ENCODE measurements at regions not wholly inside any gene's neighbourhood (a gene's known extent, or its start where the extent isn't known, plus 50 kb on each side); places are given as distances from the start of the nearest gene placed in this dataset.
A peak's percentile ranks its signal among the peaks of the same experiment; 100 is the strongest.

- in situ Hi-C loops (cut with MboI; ENCODE audit: low pct_unique_long_range_greater_than_20kb, low sequenced_read_pairs): no loop called here
- no peak for DNase-seq
Measured at GRCh38 chr18:24757134-24757533, 296.7 kb downstream of the HRH4 start.

DNA sequence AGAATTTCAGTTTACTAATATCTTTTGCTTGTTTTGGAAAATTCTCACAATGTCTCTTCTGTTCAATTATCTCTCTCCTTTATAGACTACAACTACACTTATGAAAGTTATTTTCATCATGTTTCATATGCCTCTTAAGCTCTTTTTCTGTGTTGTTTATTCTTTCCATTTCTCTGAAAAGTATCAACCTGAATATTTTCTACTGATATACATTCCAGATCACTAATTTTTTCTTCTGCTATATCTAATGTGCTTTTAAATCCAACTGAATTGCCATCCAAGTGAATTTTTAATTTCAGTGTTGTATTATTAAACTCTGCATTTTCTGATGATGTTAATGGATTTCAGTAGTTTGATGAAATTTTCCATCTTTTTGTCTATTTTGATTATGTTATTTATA is 301.3 kb downstream of the HRH4 start:
- in situ Hi-C loops (cut with MboI; ENCODE audit: low pct_unique_long_range_greater_than_20kb, low sequenced_read_pairs): no loop called here
- DNase-seq: no peak

DNA sequence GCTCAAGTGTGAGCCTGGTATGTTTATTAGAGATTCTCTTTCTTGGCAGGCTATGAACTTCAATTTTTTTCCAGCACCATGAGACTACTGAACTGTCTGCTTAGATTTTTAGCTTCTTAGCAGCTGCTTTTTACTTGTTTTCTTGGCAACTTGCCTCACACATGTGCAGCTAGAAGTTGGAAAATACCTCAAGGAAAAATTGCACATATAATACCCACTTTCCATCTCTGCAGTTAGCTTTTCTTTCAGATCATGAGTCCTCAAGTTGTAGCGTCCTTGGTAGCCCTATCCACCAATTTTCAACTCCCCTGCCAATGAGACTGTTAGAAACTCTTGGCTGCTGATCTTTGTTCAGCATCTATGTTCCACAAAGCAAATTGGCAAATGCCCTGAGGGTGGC is 302.1 kb downstream of the HRH4 start:
- in situ Hi-C loops (cut with MboI; ENCODE audit: low pct_unique_long_range_greater_than_20kb, low sequenced_read_pairs): no loop called here
- DNase-seq: no peak

- in situ Hi-C loops (cut with MboI; ENCODE audit: low pct_unique_long_range_greater_than_20kb, low sequenced_read_pairs): no loop called here
- DNase-seq: no peak
Measured at GRCh38 chr18:24763765-24764513, 303.5 kb downstream of the HRH4 start.

- in situ Hi-C loops (cut with MboI; ENCODE audit: low pct_unique_long_range_greater_than_20kb, low sequenced_read_pairs): no loop called here
- DNase-seq: no peak
Measured at GRCh38 chr18:24764766-24765165, 304.3 kb downstream of the HRH4 start.

GRCh38 chr18:24766376-24766775 is 305.9 kb downstream of the HRH4 start:
- in situ Hi-C loops (cut with MboI; ENCODE audit: low pct_unique_long_range_greater_than_20kb, low sequenced_read_pairs): no loop called here
- no peak for DNase-seq

DNA sequence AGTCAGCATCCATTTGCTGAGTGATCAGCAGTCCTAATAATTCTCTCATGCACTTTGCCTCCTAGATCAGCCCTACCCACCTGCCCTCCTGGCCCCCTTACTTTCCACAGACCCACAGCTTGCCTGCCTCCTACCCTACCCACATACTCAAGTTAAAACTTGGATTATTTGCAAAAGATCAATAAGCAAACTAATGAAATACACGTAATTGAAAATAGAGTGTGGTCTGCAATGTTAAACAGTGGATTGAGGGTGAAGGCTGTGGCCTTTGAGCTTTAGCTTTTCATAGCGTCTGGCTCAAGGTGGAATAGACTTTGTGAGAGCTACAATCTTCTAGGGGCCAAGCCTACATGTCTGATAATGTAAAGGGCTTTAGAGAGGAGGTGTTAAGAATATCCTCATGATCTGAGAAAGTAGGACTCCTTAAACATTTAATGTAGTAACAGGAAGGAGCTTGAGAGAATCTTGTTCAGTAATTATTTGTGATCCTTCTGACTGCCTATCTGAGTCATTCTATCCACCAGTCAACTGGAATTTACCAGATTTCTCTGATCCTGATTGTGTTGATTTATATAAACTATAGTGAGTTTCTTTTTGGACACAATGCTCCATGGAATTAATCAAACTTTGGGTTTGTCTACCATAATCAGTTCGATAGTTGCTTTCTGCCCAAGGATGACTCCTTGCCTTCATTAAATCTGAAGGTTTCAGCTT is 310.0 kb downstream of the HRH4 start:
- no peak for DNase-seq
- in situ Hi-C loops (cut with MboI; ENCODE audit: low pct_unique_long_range_greater_than_20kb, low sequenced_read_pairs): no loop called here

GRCh38 chr18:24771300-24771699 is 310.9 kb downstream of the HRH4 start:
- in situ Hi-C loops (cut with MboI; ENCODE audit: low pct_unique_long_range_greater_than_20kb, low sequenced_read_pairs): no loop called here
- no peak for DNase-seq

DNA sequence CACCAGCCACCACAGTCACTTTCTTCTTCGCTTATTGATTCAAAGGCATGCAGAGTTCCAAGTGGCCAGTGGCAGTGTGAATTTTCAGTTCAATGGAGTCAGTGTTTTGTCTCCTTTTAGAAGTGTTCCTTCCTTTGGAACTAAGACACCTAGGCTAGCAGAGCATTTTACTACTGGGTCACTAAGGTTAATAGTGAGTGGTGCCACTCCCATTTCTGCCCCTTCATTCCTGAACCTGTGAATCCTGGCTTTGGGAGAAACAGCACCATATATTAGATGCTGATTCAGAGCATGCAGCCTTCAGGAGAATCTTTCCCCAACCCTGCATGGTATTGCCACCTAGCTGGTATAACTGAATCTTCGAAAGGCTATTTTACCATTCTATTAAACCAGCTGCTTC is 312.7 kb downstream of the HRH4 start:
- in situ Hi-C loops (cut with MboI; ENCODE audit: low pct_unique_long_range_greater_than_20kb, low sequenced_read_pairs): no loop called here
- DNase-seq: no peak

GRCh38 chr18:24776019-24776418 is 315.6 kb downstream of the HRH4 start:
- in situ Hi-C loops (cut with MboI; ENCODE audit: low pct_unique_long_range_greater_than_20kb, low sequenced_read_pairs): no loop called here
- DNase-seq: no peak

DNA sequence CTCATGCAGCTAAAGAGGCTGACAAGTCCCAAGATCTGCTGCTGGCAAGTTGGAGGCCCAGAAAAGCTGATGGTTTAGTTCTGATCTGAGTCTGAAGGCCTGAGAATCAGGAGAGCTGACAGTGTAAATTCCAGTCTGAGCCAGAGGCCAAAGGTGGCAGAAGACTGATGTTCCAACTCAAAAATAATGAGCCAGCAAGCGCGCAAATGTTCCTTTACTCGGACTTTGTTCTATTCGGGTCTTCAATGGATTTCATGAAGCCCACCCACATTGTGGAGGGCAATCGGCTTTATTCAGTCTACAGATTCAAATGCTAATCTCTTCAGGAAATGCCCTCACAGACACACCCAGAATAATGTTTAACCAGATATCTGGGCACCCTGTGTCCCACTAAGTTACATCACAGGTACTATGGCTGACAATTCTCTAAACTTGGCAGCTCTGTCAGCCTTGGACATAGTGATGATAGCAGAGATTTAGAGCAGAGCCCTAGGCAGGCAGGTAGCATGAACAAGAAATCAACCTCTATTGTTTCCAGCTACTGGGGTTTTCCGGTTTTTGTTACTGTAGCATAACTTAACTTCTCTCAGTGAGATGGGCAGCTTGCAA is 318.5 kb downstream of the HRH4 start:
- DNase-seq: no peak
- in situ Hi-C loops (cut with MboI; ENCODE audit: low pct_unique_long_range_greater_than_20kb, low sequenced_read_pairs): no loop called here

- DNase-seq: no peak
- in situ Hi-C loops (cut with MboI; ENCODE audit: low pct_unique_long_range_greater_than_20kb, low sequenced_read_pairs): no loop called here
Measured at GRCh38 chr18:24782566-24782965, 322.1 kb downstream of the HRH4 start.

GRCh38 chr18:24785019-24785418 is 324.6 kb downstream of the HRH4 start:
- in situ Hi-C loops (cut with MboI; ENCODE audit: low pct_unique_long_range_greater_than_20kb, low sequenced_read_pairs): no loop called here
- DNase-seq: no peak

GRCh38 chr18:24786027-24786426 is 325.6 kb downstream of the HRH4 start:
- in situ Hi-C loops (cut with MboI; ENCODE audit: low pct_unique_long_range_greater_than_20kb, low sequenced_read_pairs): no loop called here
- no peak for DNase-seq

DNA sequence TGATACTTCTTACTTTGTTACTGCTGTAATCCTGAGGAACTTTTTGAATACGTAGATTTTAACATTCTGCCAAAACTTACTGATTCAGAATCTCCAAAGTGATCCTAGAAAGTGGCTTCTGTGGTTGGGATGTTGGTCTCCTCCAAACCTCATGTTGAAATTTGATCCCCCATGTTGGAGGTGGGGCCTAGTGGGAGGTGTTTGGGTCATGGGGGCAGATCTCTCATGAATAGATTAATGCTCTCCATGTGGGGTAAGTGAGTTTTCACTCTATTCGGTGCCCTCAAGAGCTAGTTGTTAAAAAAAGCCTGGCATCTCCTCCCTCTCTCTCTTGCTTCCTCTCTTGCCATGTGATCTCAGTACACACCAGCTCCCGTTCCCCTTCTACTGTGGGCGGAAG is 329.9 kb downstream of the HRH4 start:
- in situ Hi-C loops (cut with MboI; ENCODE audit: low pct_unique_long_range_greater_than_20kb, low sequenced_read_pairs): no loop called here
- no peak for DNase-seq

DNA sequence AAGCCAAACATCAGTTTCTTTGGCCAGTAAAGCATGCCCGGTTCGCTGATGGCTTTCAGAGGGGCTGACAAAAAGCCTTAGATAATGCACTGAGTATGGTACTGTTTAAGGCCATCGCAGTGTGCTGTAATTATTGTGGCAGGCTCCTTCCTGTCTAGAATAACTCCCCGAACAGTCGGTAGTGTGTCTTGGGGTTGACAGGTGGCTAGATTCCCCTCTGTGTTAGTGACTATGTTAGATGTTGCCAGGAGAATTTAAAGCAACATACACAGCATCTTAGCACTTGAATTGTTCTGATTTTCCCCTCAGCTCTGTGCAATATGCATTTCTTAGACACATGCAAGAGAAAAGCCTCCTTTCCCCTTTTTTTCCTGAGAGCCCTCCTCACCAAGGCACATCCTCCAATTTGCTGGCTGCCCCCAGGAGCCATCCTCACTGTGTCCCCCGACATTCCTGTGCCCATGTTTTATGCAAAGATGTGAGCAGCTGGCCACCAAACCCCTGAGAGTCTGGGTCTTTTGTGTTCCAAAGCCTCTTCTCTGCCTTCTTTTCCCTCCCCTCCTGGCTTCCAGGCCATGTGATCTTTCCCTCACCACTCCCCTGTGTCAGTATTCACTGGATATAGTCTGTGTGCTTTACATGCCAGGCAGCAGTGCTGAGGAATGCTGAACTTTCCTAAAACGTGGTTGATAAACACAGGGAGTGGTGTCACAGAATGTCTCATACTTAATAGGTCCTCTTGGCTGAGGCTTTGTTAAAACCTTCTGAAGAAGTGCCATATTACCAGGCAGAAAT is 331.5 kb downstream of the HRH4 start:
- in situ Hi-C loops (cut with MboI; ENCODE audit: low pct_unique_long_range_greater_than_20kb, low sequenced_read_pairs): no loop called here
- DNase-seq: no peak

- in situ Hi-C loops (cut with MboI; ENCODE audit: low pct_unique_long_range_greater_than_20kb, low sequenced_read_pairs): no loop called here
- no peak for DNase-seq
Measured at GRCh38 chr18:24793742-24794141, 333.3 kb downstream of the HRH4 start.

DNA sequence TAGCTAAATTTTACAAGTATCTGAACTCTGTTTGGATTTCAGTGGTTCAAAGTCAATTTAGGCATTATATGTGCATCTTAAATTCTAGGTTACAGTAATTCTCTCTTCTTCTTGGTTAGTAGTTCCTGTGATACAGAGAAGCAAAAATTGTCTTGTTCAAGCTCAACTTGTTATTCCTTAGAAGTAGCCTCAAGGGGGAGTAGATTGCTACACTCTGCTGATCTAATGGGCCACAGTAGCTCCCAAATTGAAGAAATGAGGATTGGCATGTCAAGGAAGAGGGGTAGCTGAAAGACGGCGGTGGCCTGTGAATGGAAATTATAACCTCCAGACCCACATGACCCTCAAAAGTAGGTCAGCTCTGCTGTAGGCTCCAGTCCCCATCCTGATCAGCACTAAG is 334.7 kb downstream of the HRH4 start:
- in situ Hi-C loops (cut with MboI; ENCODE audit: low pct_unique_long_range_greater_than_20kb, low sequenced_read_pairs): no loop called here
- DNase-seq: no peak

DNA sequence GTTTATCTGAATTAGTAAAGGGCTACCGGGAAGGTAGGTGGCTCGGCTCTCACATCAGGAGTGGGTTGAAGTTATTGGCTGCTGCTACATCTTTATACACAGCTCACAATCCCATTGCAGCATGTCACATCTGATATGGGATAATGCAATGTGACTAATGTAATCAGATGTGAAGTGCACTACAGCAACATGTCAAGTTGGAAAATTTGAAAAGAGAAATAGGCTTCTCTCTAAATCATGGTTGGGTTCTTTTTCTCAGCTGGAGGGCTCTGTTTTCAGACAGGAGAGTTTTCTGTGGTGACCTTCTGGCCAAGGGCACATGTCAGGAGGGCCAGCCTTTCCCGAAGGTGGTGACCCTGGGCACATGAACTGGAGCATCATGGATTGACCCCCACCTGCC is 337.5 kb downstream of the HRH4 start:
- in situ Hi-C loops (cut with MboI; ENCODE audit: low pct_unique_long_range_greater_than_20kb, low sequenced_read_pairs): no loop called here
- no peak for DNase-seq

DNA sequence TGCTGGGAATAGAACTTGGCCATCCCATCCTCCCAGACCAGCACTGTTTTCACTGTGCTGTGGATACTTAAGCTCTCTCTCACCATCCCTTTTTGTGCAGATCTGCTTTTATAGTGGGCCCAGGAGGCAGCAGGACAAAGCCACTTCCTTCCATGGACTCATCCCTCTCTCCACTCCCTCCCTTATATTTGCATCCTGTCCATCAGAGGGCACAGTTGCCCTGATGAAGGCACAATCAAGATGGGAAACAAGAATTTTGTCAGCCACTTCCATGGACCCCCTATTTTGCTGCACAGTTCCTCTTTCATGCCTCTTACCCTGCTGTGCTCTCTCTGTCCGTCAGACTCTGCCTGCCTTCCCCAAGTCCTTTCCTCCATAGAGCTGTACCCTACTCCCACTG is 338.7 kb downstream of the HRH4 start:
- in situ Hi-C loops (cut with MboI; ENCODE audit: low pct_unique_long_range_greater_than_20kb, low sequenced_read_pairs): no loop called here
- DNase-seq: peak; percentile 31

Measured in KBM-7 (cell line).